GM18870 (cell line): ENCODE measurements at regions not wholly inside any gene's neighbourhood (a gene's known extent, or its start where the extent isn't known, plus 50 kb on each side); places are given as distances from the start of the nearest gene placed in this dataset.
A peak's percentile ranks its signal among the peaks of the same experiment; 100 is the strongest.

Source experiments
- ATAC-seq: cut with Tn5 transposase; IDR thresholded peaks from one replicate; pipeline ENCODE4 v1.9.1; 2021; ENCODE audit warnings: moderate library complexity; ENCODE audit not compliant: unreplicated experiment

- ATAC-seq, result no peak
Measured at GRCh38 chr13:80428349-80429096, 87.6 kb upstream of the SPRY2 start.

- no peak for ATAC-seq
Measured at GRCh38 chr13:80419416-80419815, 78.5 kb upstream of the SPRY2 start.

- no peak for ATAC-seq
Measured at GRCh38 chr13:80413611-80414010, 72.7 kb upstream of the SPRY2 start.

- ATAC-seq, result no peak
Measured at GRCh38 chr13:80408270-80408669, 67.3 kb upstream of the SPRY2 start.

GRCh38 chr13:80400865-80401426 lies 60.0 kb upstream of the SPRY2 start:
- peak; percentile 54 for ATAC-seq

- ATAC-seq, result peak; percentile 25
Measured at GRCh38 chr13:80400164-80400864, 59.4 kb upstream of the SPRY2 start.

GRCh38 chr13:80399340-80400163 lies 58.6 kb upstream of the SPRY2 start:
- ATAC-seq, result peak; percentile 48
